Neural crest cell (in vitro differentiated cells): ENCODE measurements at regions not wholly inside any gene's neighbourhood (a gene's known extent, or its start where the extent isn't known, plus 50 kb on each side); places are given as distances from the start of the nearest gene placed in this dataset.

Experiments
- DNase-seq: peaks from one replicate; pipeline ENCODE4 v3.0.0; 2021; ENCODE audit warnings: low read depth, mixed read lengths, low spot score
- H3K27ac Mint-ChIP-seq: one replicate; pipeline ENCODE4 v1.8.0; 2021; ENCODE audit warnings: mild to moderate bottlenecking, mixed read lengths; ENCODE audit not compliant: unreplicated experiment
- H3K27me3 Mint-ChIP-seq: 2 replicates; pipeline ENCODE4 v1.8.0; 2021; ENCODE audit warnings: low read depth, mild to moderate bottlenecking, mixed read lengths
- H3K36me3 Mint-ChIP-seq: 2 replicates; pipeline ENCODE4 v1.8.0; 2021; ENCODE audit warnings: low read depth, mild to moderate bottlenecking, mixed read lengths
- H3K4me1 Mint-ChIP-seq: 2 replicates; pipeline ENCODE4 v1.8.0; 2021; ENCODE audit warnings: mixed read lengths
- H3K4me3 Mint-ChIP-seq: one replicate; pipeline ENCODE4 v1.8.0; 2021; ENCODE audit warnings: mild to moderate bottlenecking, mixed read lengths
- H3K9me3 Mint-ChIP-seq: 2 replicates; pipeline ENCODE4 v1.8.0; 2021; ENCODE audit warnings: mixed read lengths
- CTCF ChIP-seq: fragments of 200-600 bp; sonication (generic); conservative IDR thresholded peaks from 2 replicates; pipeline ENCODE4 v1.5.0; 2021; ENCODE audit warnings: antibody characterized with exemption, mild to moderate bottlenecking

- DNase-seq: no peak
- no peaks in the 10 kb centered on the region for H3K9me3 Mint-ChIP-seq
- no peaks in the 10 kb centered on the region for H3K36me3 Mint-ChIP-seq
- TF ChIP-seq CTCF: no peak
- no peak overlapping the region for H3K4me3 Mint-ChIP-seq
- H3K27me3 Mint-ChIP-seq: no peaks in the 10 kb centered on the region
- peaks cover 26% of the 10 kb centered on the region for H3K4me1 Mint-ChIP-seq
- H3K27ac Mint-ChIP-seq: no peak overlapping the region
These were observed 253.1 kb upstream of the NEBL start for GRCh38 chr10:21150166-21150565.

- H3K36me3 Mint-ChIP-seq: no peaks in the 10 kb centered on the region
- no peak for DNase-seq
- H3K9me3 Mint-ChIP-seq: no peaks in the 10 kb centered on the region
- peak overlapping the region; percentile 86 for H3K27ac Mint-ChIP-seq
- no peak for TF ChIP-seq CTCF
- no peaks in the 10 kb centered on the region for H3K27me3 Mint-ChIP-seq
- peaks cover 43% of the 10 kb centered on the region for H3K4me1 Mint-ChIP-seq
- H3K4me3 Mint-ChIP-seq: peak overlapping the region; percentile 71
These were observed 249.3 kb upstream of the NEBL start for GRCh38 chr10:21146436-21146789.

- H3K27me3 Mint-ChIP-seq: no peaks in the 10 kb centered on the region
These were observed 248.8 kb upstream of the NEBL start for GRCh38 chr10:21145751-21146435.

GRCh38 chr10:21144047-21144446 lies 246.9 kb upstream of the NEBL start:
- H3K27me3 Mint-ChIP-seq: no peaks in the 10 kb centered on the region
- no peak for DNase-seq
- H3K9me3 Mint-ChIP-seq: no peaks in the 10 kb centered on the region
- TF ChIP-seq CTCF: no peak
- no peaks in the 10 kb centered on the region for H3K36me3 Mint-ChIP-seq
- H3K4me3 Mint-ChIP-seq: no peak overlapping the region
- H3K27ac Mint-ChIP-seq: no peak overlapping the region
- H3K4me1 Mint-ChIP-seq: peaks cover 43% of the 10 kb centered on the region

More at GRCh38 chr10:21145751-21146435, 248.8 kb upstream of the NEBL start:
- Mint-ChIP-seq H3K4me3 (peak overlapping the region; percentile 71), H3K9me3 (no peaks in the 10 kb centered on the region), H3K36me3 (no peaks in the 10 kb centered on the region), H3K27ac (peak overlapping the region; percentile 86), H3K4me1 (peaks cover 43% of the 10 kb centered on the region)
- DNase-seq: peak; percentile 17
- no peak for TF ChIP-seq CTCF

GRCh38 chr10:21141946-21142492 lies 244.9 kb upstream of the NEBL start:
- H3K27me3 Mint-ChIP-seq: no peaks in the 10 kb centered on the region
- TF ChIP-seq CTCF: no peak
- peaks cover 36% of the 10 kb centered on the region for H3K4me1 Mint-ChIP-seq
- no peak overlapping the region for H3K27ac Mint-ChIP-seq
- H3K36me3 Mint-ChIP-seq: peaks cover 3% of the 10 kb centered on the region
- H3K4me3 Mint-ChIP-seq: no peak overlapping the region
- no peak for DNase-seq
- H3K9me3 Mint-ChIP-seq: no peaks in the 10 kb centered on the region
